ENCODE measurements at regions not wholly inside any gene's neighbourhood (a gene's known extent, or its start where the extent isn't known, plus 50 kb on each side); places are given as distances from the start of the nearest gene placed in this dataset.

GRCh38 chr4:63296773-63297172 lies 1112.5 kb downstream of the TECRL start:
- intact Hi-C loops (cut with micrococcal nuclease; ENCODE audit: unreplicated experiment) = no loop called here
- ChIA-PET POLR2A (ENCODE audit: low non-redundant PET) (no interaction called here), CTCF (no interaction called here)
- H3K27me3 ChIP-seq (replicated peaks; ENCODE audit: insufficient read depth, low read depth, low read length, poor library complexity) = no peaks in the 10 kb centered on the region
- H3K36me3 ChIP-seq (ENCODE audit: insufficient read depth, low read length, poor library complexity, severe bottlenecking) = no peaks in the 10 kb centered on the region
- no peaks in the 10 kb centered on the region for H3K9me3 ChIP-seq (ENCODE audit: low read depth, low read length, poor library complexity, severe bottlenecking)
- no peaks in the 10 kb centered on the region for H3K4me1 ChIP-seq (ENCODE audit: insufficient read depth, low read length, poor library complexity, severe bottlenecking)
- BruUV-seq (replicated peaks) = no TSS peak
- H3K27ac ChIP-seq (ENCODE audit: low read depth, low read length, poor library complexity, severe bottlenecking) = no peak overlapping the region
- TF ChIP-seq EZH2 (IDR thresholded peaks at IDR 0.05; ENCODE audit: borderline replicate concordance, low read depth, low read length, poor library complexity, severe bottlenecking) (no peak), CTCF (conservative IDR thresholded peaks at IDR 0.05; ENCODE audit: low read depth, low read length) (no peak)
- no peak overlapping the region for H3K4me3 ChIP-seq (ENCODE audit: low read depth, low read length, poor library complexity, severe bottlenecking)
- no peak for DNase-seq (ENCODE audit: low spot score)

- no peaks in the 10 kb centered on the region for H3K4me1 ChIP-seq (ENCODE audit: insufficient read depth, low read length, poor library complexity, severe bottlenecking)
- intact Hi-C loops (cut with micrococcal nuclease; ENCODE audit: unreplicated experiment) = no loop called here
- no peaks in the 10 kb centered on the region for H3K36me3 ChIP-seq (ENCODE audit: insufficient read depth, low read length, poor library complexity, severe bottlenecking)
- DNase-seq (ENCODE audit: low spot score) = no peak
- no peaks in the 10 kb centered on the region for H3K27me3 ChIP-seq (replicated peaks; ENCODE audit: insufficient read depth, low read depth, low read length, poor library complexity)
- ChIA-PET CTCF (no interaction called here), POLR2A (ENCODE audit: low non-redundant PET) (no interaction called here)
- no peak for TF ChIP-seq CTCF (conservative IDR thresholded peaks at IDR 0.05; ENCODE audit: low read depth, low read length)
- no peak for TF ChIP-seq EZH2 (IDR thresholded peaks at IDR 0.05; ENCODE audit: borderline replicate concordance, low read depth, low read length, poor library complexity, severe bottlenecking)
- no peak overlapping the region for H3K27ac ChIP-seq (ENCODE audit: low read depth, low read length, poor library complexity, severe bottlenecking)
- no TSS peak for BruUV-seq (replicated peaks)
- no peak overlapping the region for H3K4me3 ChIP-seq (ENCODE audit: low read depth, low read length, poor library complexity, severe bottlenecking)
- H3K9me3 ChIP-seq (ENCODE audit: low read depth, low read length, poor library complexity, severe bottlenecking) = no peaks in the 10 kb centered on the region
These were observed 1133.8 kb downstream of the TECRL start for GRCh38 chr4:63275491-63275890.

GRCh38 chr4:63269156-63269555 lies 1140.1 kb downstream of the TECRL start:
- CTCF ChIA-PET = no interaction called here
- BruUV-seq (replicated peaks) = no TSS peak
- POLR2A ChIA-PET (ENCODE audit: low non-redundant PET) = no interaction called here
- DNase-seq (ENCODE audit: low spot score) = no peak
- H3K4me1 ChIP-seq (ENCODE audit: insufficient read depth, low read length, poor library complexity, severe bottlenecking) = no peaks in the 10 kb centered on the region
- no peak overlapping the region for H3K4me3 ChIP-seq (ENCODE audit: low read depth, low read length, poor library complexity, severe bottlenecking)
- no peak overlapping the region for H3K27ac ChIP-seq (ENCODE audit: low read depth, low read length, poor library complexity, severe bottlenecking)
- no peaks in the 10 kb centered on the region for H3K9me3 ChIP-seq (ENCODE audit: low read depth, low read length, poor library complexity, severe bottlenecking)
- no peaks in the 10 kb centered on the region for H3K27me3 ChIP-seq (replicated peaks; ENCODE audit: insufficient read depth, low read depth, low read length, poor library complexity)
- H3K36me3 ChIP-seq (ENCODE audit: insufficient read depth, low read length, poor library complexity, severe bottlenecking) = no peaks in the 10 kb centered on the region
- intact Hi-C loops (cut with micrococcal nuclease; ENCODE audit: unreplicated experiment) = no loop called here
- TF ChIP-seq CTCF (conservative IDR thresholded peaks at IDR 0.05; ENCODE audit: low read depth, low read length) (no peak), EZH2 (IDR thresholded peaks at IDR 0.05; ENCODE audit: borderline replicate concordance, low read depth, low read length, poor library complexity, severe bottlenecking) (no peak)

Measured in A673 (cell line).